ENCODE measurements at regions not wholly inside any gene's neighbourhood (a gene's known extent, or its start where the extent isn't known, plus 50 kb on each side); places are given as distances from the start of the nearest gene placed in this dataset.

DNA sequence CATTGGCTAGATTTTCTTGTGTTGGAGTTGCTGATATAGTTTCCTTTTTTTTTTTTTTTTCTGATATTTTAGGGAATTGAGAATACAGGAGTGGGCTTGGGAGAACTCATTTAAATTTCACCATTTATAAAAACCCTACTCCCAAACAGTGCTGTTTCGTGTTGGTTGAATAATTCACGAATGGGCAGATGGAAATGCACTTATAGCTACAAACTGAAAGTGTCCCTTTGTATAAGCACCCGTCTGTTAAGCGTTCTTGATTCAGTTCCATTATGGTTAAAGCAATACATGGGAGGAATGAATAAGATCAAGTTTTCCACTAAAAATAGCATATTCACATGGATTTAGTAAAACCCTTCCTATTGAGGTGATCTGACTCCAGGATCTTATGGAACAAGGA, 122.2 kb upstream of the ARG1 start:
- TF ChIP-seq POLR2AphosphoS5 (IDR thresholded peaks at IDR 0.05; ENCODE audit: low read depth, low read length) (no peak), FOXP2 (optimal IDR thresholded peaks at IDR 0.05; ENCODE audit: borderline replicate concordance, extremely low read depth, extremely low read length, insufficient read depth) (no peak), TAF1 (IDR thresholded peaks at IDR 0.05; ENCODE audit: borderline replicate concordance, insufficient read depth, low read length) (no peak), SIN3A (IDR thresholded peaks at IDR 0.05; ENCODE audit: borderline replicate concordance, insufficient read depth, low read length) (no peak)
- TF ChIP-seq, protein P1, sequence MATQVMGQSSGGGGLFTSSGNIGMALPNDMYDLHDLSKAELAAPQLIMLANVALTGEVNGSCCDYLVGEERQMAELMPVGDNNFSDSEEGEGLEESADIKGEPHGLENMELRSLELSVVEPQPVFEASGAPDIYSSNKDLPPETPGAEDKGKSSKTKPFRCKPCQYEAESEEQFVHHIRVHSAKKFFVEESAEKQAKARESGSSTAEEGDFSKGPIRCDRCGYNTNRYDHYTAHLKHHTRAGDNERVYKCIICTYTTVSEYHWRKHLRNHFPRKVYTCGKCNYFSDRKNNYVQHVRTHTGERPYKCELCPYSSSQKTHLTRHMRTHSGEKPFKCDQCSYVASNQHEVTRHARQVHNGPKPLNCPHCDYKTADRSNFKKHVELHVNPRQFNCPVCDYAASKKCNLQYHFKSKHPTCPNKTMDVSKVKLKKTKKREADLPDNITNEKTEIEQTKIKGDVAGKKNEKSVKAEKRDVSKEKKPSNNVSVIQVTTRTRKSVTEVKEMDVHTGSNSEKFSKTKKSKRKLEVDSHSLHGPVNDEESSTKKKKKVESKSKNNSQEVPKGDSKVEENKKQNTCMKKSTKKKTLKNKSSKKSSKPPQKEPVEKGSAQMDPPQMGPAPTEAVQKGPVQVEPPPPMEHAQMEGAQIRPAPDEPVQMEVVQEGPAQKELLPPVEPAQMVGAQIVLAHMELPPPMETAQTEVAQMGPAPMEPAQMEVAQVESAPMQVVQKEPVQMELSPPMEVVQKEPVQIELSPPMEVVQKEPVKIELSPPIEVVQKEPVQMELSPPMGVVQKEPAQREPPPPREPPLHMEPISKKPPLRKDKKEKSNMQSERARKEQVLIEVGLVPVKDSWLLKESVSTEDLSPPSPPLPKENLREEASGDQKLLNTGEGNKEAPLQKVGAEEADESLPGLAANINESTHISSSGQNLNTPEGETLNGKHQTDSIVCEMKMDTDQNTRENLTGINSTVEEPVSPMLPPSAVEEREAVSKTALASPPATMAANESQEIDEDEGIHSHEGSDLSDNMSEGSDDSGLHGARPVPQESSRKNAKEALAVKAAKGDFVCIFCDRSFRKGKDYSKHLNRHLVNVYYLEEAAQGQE (IDR thresholded peaks at IDR 0.05; ENCODE audit: insufficient read depth in 1 of 2, low read depth in 2 of 2, low read length in 2 of 2) = no peak

DNA sequence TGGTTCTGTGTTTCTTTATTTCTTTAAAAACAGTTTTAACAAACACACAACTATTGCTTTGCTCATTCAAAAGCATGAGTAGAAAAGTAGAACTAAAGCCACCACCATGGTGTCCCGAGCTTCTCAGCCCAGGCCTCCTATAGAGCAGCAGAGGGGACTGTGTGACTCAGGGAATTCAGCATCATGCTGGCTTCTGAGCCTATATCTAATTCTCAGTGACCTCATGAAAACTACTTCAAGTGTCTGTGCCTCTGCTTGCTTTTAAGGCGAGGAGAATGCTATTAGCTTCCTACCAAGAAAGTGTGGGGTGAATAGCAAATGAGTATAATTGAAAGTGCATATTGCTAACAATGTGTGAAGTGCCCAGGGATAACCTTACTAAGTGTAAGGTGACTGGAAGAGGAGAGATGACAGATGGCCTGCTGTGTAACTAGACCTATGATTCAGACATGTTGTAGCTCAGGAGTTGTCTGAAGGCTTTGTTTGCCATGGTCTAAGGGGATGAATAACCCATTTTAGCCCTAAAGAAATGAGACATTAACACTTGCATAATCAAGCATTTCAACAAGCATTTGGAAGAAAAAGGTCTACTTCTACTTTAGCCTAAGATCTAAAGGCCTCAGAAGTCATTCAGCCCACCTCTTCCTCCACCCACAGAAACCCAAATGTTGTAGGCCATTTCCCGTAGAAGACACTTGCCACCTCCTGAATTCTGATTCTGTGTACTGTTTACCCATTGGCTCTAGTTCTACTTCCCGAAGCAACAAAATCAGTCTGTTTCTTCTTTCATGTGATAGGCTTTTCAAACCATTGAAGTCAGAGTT, 121.5 kb upstream of the ARG1 start:
- TF ChIP-seq FOXP2 (optimal IDR thresholded peaks at IDR 0.05; ENCODE audit: borderline replicate concordance, extremely low read depth, extremely low read length, insufficient read depth) = no peak
- TF ChIP-seq, protein P1 (IDR thresholded peaks at IDR 0.05; ENCODE audit: insufficient read depth in 1 of 2, low read depth in 2 of 2, low read length in 2 of 2) = no peak

DNA sequence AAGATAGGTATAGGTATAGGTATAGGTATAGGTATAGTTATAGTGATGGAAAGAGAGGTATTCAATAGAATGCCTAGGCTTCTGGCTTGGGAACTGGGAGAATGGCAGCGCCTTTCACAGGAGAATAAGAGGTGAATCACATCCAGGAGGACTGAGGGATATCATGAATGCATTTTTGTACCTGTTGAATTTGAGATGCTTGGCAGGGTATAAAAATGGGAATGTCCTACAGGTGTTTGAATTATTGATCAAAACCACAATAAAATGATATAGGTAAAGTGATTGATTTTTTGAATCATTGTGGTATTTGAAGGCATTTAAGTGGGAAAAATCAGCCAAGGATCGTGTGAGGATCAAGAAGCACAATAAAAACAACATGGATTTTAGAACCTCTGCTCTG, 119.2 kb upstream of the ARG1 start:
- TF ChIP-seq FOXP2 (optimal IDR thresholded peaks at IDR 0.05; ENCODE audit: borderline replicate concordance, extremely low read depth, extremely low read length, insufficient read depth) (no peak), POLR2AphosphoS5 (IDR thresholded peaks at IDR 0.05; ENCODE audit: low read depth, low read length) (no peak), SIN3A (IDR thresholded peaks at IDR 0.05; ENCODE audit: borderline replicate concordance, insufficient read depth, low read length) (no peak), TAF1 (IDR thresholded peaks at IDR 0.05; ENCODE audit: borderline replicate concordance, insufficient read depth, low read length) (no peak)
- TF ChIP-seq, protein P1 (IDR thresholded peaks at IDR 0.05; ENCODE audit: insufficient read depth in 1 of 2, low read depth in 2 of 2, low read length in 2 of 2) = no peak

DNA sequence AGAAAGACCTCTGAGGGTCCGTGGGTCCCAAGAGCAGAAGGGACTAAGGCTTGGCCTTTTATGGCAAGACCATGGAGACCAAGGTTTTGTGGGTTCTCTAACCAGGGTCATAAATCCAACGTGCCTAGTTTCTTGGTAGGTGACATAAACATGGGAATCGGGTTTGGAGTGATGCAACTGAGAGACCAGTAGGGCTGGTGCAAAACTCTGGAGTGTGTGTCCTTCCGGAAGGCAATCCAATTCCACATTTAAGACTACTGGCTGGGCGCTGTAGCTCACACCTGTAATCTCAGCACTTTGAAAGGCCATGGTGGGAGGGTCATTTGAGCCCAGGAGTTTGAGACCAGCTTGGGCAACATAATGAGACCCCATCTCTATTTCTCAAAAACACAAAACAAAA, 116.5 kb upstream of the ARG1 start:
- TF ChIP-seq POLR2AphosphoS5 (IDR thresholded peaks at IDR 0.05; ENCODE audit: low read depth, low read length) = no peak
- TF ChIP-seq TAF1 (IDR thresholded peaks at IDR 0.05; ENCODE audit: borderline replicate concordance, insufficient read depth, low read length) = no peak
- TF ChIP-seq, protein P1 (IDR thresholded peaks at IDR 0.05; ENCODE audit: insufficient read depth in 1 of 2, low read depth in 2 of 2, low read length in 2 of 2) = no peak
- no peak for TF ChIP-seq SIN3A (IDR thresholded peaks at IDR 0.05; ENCODE audit: borderline replicate concordance, insufficient read depth, low read length)
- no peak for TF ChIP-seq FOXP2 (optimal IDR thresholded peaks at IDR 0.05; ENCODE audit: borderline replicate concordance, extremely low read depth, extremely low read length, insufficient read depth)

Measured in PFSK-1 (cell line).